ENCODE measurements at regions not wholly inside any gene's neighbourhood (a gene's known extent, or its start where the extent isn't known, plus 50 kb on each side); places are given as distances from the start of the nearest gene placed in this dataset.

GRCh38 chr14:37797675-37798074 is 202.2 kb downstream of the TTC6 start:
- TF ChIP-seq CTCF (IDR thresholded peaks at IDR 0.05; ENCODE audit: insufficient read depth, low read length, poor library complexity, severe bottlenecking) (no peak), EZH2phosphoT487 (conservative IDR thresholded peaks at IDR 0.05; ENCODE audit: low read length) (no peak)
